HG03558 (cell line): ENCODE measurements at regions not wholly inside any gene's neighbourhood (a gene's known extent, or its start where the extent isn't known, plus 50 kb on each side); places are given as distances from the start of the nearest gene placed in this dataset.

ENCODE experiments used
- ATAC-seq: cut with Tn5 transposase; IDR thresholded peaks from one replicate; pipeline ENCODE4 v1.9.1; 2021; ENCODE audit warnings: moderate number of reproducible peaks; ENCODE audit not compliant: unreplicated experiment; ENCODE audit errors: extremely low read depth

DNA sequence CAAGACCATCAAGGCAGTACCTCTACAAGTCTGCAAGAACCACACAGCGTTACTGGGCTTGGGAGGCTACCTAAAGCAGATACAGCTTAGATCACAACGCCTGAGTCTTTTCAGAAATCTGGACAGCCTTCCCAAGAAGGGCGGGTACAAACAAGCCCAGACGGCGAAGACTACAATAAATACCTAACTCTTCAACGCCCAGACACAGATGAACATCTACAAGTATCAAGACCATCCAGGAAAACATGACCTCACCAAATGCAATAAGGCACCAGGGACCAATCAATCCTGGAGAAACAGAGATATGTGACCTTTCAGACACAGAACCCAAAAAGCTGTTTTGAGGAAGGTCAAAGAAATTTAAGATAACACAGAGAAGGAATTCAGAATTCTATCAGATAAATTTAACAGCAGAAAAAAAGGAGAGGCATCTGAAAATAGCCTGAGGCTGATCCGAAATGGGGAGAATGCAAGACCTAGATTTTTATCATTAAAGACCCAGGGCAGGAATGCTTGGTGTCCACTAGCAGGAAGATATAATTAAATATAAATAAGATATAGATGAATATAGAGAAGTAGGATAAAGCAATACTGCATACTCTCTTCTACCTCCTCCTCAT is 131.7 kb upstream of the COL21A1 start:
- ATAC-seq: no peak

DNA sequence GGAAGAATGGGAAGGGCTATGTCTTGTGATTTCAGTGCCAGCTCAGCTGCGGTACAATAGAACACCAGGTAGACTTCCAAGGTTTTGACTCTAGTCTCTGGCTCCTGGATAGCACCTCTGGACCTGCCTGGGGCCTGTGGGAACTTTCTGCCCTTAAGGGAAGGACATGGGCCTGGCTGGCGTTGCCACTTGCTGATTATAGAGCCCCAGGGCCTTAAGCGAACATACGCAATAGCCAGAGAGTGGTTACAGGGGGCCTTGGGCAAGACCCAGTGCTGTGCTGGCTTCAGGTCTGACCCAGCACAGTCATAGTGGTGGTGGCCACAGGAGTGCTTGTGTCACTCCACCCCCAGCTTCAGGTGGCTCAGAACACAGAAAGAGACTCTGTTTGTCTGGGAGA is 131.1 kb upstream of the COL21A1 start:
- ATAC-seq: no peak

DNA sequence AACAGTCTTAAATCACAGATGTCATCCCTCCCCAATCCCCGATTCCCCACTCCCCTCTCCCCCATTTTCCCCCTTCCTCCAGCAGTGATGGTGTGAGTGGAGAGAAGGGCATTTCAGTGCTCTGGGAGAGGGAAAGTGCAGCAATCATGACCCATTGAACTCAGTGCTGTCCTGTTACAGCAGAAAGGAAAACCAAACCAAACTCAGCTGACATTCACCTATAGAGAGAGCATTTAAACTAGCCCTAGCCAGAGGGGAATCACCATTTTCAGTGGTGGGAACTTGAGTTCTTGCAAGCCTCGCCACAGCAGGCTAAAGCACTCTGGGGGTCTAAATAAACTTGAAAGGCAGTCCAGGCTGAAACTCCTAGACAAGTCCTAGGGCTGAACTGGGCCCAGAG is 129.9 kb upstream of the COL21A1 start:
- ATAC-seq: no peak

DNA sequence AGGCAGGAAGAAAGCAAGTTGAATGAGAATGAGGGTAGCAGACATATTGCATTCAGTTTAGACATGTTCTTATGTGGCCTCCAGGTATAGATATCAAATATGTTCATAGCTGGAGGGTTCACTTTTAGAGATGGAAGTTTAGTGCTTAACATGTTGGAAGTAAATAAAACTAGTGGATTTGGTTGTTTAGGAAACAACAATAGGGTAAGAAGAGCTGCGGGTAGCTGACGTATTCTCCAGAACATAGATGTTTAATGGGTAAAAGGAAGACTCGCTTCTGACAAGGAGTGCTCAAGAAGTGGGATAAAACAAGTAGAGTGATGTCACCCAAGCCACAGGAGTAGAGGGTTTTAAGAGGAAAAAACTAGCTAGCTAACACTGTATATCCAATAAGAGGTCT is 128.4 kb upstream of the COL21A1 start:
- ATAC-seq: no peak

- ATAC-seq: no peak
These were observed 127.5 kb upstream of the COL21A1 start for GRCh38 chr6:56374841-56375369.

DNA sequence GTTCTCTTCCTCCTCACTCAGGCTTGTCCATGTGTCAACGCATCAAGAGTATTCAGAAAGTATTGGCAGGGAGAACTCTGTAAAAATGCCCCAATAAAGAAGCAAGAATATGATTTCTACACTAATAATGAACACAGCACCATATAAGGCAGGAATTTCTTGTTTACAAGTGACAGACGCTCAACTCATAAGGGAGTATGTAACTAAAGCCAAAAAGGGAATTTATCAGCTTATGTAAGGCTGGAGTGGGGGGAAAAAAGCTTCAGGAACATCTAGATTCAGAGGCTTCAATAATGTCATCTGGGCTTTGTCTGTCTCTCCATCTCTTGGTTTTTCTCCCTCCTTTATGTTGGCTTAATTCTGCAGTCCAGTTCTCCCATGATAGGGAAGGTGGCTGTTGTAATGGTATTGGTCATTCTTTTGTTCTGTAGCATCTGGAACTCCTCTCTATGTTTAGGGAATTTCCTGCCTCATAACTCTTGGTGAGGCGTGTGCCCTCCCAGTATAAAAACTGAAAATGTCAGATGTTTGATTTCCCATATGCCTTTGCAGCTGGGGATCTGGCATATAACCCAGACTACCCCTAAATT is 125.1 kb upstream of the COL21A1 start:
- no peak for ATAC-seq

DNA sequence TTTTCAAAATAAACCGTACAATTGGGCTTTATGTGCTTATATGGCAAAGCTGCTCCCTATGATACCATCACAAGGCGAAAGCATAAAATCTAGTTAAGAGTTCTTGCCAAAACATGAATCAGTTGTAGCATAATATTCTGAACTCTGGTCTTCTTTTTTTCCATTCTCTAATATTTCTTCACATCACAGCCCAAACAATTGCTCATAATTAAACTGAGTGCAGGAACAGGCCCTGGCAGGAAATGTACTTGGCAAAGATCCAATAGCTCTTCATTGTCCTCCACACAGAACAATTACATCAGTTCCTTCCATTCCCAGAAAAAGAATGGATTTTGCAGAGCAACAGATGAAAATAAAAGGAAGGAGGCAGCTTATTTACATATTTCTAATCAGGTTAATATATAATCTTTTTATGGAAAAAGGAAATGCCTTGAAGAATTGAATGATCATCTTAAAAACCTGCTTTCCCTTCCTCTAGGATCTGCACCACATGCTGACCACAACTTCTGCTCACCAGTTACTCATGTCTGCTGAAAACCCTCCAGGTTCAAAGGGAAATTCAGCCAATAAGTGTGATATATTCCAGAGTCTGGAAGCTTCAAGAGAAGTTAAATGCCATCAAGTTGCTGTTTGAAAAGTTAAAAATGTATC is 123.3 kb upstream of the COL21A1 start:
- ATAC-seq: peak; percentile 45

DNA sequence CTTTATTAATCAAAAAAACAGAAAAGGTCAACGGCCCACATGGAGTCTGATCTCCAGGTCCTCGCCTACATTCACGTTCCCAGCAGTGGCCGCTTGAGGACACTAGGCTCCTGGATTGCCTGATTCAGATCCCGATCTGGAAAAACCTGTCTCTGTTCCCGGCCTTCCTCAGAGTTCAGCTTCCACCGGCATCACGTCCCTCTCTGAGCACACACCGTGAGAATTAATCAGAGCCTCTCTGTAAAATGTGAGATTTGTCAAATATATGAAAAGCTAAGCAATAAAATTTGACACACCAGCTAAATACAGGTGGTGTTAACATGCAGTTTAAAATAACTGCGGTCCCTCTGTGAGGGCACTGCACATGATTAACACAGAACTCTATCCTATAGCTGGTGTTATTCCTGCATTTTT is 122.8 kb upstream of the COL21A1 start:
- no peak for ATAC-seq

DNA sequence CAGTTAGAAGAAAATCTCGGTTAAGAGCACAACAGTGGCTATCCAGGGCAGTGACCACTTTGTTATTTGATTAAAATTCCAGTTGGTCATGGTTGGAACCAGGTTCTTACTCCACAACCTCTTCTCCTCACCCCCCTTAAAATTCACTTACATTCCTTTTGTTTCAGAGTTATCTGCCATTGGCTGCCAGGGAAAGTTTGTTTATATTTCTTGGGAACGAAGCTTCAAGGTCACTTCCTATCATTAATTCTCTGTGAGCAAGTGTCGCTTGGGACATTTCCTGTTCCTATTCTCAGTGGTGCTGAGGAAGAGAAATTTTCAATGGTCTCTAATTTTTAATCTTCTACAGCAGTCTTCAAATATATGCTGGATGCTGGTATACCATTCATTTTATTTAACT is 121.1 kb upstream of the COL21A1 start:
- no peak for ATAC-seq

GRCh38 chr6:56366141-56366852 is 118.9 kb upstream of the COL21A1 start:
- ATAC-seq: no peak

DNA sequence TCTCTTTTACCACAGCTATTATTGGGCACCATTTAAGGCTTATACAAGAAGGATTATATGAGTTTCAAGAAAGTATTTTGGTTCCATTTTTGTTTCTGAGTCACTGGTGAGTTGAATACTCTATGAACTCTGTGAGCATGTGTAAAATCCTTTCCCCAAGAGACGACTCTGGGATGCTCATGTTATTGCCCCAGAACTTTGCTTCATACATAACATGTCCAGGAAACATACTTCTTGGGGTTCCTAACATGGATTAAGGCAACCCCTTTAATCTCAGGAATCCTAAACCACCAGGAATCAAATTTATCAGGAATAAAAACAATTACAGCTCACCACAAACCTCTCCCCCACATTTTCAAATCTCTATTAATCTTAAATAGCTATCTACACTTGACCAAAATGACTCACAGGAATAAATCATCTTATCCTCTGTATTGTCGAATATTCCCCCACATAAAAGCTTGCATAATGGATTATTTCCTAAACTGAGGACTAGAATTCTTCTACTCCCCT is 117.5 kb upstream of the COL21A1 start:
- no peak for ATAC-seq

- no peak for ATAC-seq
These were observed 117.0 kb upstream of the COL21A1 start for GRCh38 chr6:56364431-56364826.

DNA sequence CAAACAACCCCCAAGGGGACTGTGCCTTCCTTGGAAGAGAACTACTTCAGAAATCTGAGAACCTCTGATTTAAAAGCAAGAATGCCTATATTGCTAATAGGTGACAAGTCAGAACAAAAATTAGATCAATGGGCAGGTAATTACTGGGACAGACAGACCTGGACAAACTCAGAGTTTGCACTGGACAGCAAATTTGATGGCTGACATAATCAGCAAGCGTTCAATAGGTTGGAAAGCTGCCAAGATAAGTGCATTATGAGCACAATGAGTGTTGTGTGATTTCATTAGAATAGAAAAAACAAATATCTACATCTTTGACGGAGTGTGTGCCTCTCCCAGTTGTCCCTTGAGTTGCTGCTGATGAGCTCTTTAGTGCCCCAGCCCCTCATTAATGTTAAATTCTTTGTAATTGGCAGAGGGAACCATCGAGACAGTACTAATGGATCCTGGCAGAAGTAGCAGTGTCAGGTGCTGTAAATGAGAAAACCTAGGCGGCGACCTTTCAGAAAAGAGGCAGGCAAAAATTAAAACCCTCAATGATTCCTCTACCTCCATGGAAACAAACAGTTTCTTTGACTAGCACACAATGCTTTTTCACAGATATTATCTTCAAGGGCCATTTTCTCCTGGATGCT is 116.5 kb upstream of the COL21A1 start:
- no peak for ATAC-seq

DNA sequence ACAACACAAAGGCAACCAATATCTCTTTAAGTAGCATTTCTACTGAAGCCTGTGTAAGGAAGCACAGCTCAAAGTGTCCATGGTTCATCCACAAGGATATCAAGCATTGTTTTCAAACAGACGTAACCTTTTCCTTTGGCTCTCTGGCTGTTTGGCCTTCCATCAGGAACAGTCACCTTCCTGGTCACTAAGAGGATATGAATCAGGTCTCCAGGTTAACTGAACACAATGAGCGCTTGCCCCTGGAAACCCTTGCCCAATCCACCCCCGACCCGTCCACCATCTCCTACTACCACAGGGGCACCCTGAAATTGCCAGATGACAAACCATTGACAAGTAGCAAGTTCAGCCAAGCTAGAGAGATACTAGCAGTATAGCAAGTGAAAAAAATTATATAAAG is 114.4 kb upstream of the COL21A1 start:
- ATAC-seq: no peak

DNA sequence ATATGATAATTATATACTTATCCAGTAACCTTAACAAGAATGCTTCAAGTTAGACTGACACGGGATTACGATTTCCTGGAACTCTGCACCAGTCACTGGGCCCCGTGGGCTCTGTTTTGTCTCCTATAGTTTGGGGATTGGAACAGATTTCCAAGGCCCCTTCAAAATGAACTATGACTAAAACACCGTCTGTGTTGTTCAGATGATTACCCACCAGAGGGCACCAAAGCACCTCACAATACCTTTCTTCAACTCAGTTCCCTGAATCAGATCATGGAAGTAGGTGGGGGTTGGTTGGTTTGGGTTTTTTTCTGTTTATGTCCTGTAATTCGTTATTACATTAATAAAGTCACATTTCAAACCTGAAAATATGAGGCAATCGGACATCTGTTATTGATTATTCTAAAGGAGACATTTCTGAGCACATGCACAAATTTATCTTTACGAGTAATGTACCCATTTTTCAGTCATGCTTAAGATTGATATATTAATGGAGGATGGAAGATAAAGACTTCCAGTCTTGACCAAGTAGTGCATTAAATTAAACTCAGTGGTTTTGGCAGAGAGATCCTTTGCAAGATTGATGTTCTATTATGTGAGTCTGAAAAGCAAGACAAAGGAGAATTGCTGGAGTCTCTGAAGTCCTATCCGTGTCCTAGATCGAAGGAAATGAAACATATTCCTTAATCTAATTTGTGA is 112.0 kb upstream of the COL21A1 start:
- peak; percentile 80 for ATAC-seq

- no peak for ATAC-seq
These were observed 110.4 kb upstream of the COL21A1 start for GRCh38 chr6:56357616-56358373.

DNA sequence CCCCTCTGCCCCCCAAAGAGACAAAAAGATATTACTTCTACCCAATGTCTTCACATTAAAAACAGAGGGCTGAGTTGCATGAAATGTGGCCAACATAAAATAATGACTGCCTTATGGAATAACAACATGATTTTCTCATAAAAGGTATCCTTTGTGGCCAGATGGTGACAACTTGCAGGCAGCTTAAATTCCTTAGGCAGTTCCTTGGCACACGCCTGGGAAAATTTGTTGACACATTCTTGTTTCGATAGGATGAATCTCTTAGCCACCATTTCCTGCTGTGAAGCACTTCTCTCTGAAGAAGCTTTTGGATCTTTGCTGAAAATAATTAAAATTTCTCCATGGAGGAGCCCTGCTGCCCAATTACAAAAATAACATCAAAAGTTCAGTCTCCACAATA is 109.0 kb upstream of the COL21A1 start:
- ATAC-seq: no peak

DNA sequence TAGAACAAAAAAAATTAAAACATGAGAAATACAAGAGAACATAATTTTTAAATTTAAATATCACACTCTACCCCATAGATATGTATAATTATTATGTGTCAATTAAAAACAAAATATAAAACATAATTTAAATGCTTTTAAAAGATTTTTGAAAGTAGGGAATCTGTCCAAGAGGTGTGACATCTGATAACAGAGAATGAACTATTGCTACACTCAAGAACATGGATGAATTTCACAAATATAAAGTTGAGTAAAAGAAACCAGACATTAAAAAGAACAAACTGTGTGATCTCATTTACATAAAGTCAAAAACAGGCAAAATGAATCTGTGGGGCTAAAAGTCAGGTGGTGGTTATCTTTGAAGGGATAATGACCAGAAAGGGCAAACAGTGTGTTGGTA is 106.5 kb upstream of the COL21A1 start:
- no peak for ATAC-seq

GRCh38 chr6:56350628-56351260 is 103.4 kb upstream of the COL21A1 start:
- ATAC-seq: no peak
